GM21786 (cell line): ENCODE measurements at regions not wholly inside any gene's neighbourhood (a gene's known extent, or its start where the extent isn't known, plus 50 kb on each side); places are given as distances from the start of the nearest gene placed in this dataset.

Source experiments
- ATAC-seq: cut with Tn5 transposase; IDR thresholded peaks from one replicate; pipeline ENCODE4 v1.9.1; 2021; ENCODE audit not compliant: unreplicated experiment

DNA sequence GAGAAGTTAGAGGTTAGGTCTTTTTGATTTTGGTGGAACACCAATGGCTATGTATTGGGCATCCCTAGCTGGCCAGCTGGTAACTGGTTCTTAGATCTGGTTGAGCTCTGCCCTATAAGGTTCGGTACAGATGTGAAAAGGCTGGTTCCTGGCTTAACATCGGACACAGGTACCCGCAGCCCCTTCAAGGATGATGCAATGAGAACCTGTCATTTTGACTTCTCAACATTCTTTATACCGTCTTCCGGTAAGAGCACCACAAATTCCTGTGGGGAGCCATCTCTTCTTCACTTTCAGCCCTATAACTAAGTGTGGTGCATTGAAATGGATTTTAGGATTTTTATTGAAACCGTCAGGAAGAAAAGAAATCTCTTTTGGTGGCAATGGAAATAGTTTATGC lies 222.8 kb downstream of the ADAMTS9 start:
- no peak for ATAC-seq

DNA sequence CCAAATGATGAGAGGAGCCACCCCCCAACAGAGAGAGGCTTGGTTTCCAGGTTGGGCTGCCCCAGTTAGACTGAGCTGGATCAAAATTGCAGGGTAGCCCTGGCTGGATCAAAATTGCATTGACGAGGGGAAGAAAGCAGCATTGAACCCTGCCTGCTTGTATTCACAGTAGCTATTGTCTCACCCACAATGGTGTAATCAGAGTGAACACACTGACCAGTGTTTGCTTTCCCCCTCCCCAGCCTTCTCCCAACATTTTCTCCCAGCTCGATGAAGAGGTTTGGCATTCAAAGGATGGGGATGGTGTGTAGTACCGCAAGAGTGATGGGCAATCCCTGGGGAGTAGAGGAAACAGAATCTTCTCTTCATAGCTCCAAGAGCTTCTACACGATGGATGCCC lies 223.8 kb downstream of the ADAMTS9 start:
- no peak for ATAC-seq

DNA sequence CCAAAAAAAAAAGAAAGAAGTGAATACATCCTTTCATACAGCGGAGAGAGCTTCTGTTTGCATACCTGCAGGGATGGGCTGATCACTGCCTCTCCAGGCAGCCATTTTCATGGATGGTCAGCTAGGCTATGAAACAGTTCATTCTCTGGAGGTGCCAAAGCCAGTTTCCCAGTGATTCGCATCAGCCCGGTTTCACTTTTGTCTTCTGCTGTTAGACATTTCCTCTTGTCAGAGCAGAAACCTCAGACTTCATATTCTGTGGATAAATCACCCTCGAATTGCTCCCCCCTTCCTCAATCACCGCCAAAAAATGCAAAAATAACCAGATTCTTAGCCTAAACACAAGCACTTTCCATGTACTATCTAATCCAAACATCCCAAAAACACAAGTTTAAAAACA lies 225.6 kb downstream of the ADAMTS9 start:
- no peak for ATAC-seq

DNA sequence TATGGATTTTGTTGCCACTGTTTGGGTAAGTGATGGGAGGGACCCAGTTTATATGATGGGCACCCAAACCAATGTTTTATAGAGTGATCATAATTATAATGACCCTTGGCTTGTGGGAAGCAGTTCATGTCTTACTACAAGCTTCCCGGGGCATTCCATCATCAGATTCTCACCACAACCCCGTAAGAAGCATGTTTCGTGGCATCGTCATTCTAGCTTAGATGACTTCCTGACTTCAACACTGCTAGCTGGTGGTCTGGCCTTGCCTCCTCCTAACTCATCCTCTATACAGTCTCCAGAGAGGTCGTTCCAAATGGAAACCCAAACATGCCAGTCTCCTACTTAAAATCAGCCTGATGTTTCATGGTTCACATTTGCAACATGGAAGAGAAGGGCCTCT lies 226.9 kb downstream of the ADAMTS9 start:
- no peak for ATAC-seq

DNA sequence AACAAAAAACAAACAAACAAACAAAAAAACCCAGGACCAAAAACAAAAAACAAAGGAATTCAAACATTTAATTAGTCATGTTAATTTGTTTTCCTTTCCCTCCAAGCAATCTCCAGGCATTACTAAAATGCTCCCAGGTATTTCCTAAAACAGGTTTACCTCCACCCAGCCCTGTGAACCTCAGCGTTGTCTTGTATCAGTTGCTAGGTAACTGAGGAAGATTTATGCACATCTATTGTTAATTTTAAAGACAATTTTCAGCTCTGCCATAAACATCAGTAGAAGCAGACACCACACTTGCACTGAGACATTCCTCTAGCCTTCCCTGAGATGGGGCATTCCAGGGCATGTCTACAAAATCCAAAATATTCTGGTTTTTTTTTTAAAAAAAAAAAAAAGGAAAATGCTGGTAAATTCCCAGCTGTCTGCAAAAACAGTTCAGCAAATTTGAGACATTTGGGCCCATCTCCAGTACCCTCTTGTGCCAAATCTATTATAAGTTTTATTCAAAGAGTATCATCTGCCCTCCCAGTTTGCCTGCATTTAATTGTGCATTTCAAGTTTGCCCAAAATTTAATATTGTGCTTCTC lies 227.6 kb downstream of the ADAMTS9 start:
- no peak for ATAC-seq

DNA sequence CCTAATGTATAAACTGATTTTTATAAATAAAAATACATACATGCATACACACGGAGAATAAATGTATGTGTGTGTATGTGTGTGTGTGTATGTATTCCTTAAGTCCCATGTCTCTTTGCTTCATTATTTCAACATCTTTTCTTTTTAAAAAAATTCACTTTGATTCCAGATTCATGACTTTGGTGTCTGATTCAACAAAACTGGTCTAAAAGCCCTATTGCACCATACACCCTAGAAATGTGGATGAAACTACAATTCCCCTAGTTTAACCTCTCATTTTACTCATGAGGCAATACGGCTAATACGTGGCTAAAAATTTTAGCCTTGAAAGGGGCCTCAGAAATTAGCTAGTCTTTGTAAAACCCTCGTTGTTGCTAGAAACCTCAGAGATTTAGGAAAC lies 228.1 kb downstream of the ADAMTS9 start:
- no peak for ATAC-seq

DNA sequence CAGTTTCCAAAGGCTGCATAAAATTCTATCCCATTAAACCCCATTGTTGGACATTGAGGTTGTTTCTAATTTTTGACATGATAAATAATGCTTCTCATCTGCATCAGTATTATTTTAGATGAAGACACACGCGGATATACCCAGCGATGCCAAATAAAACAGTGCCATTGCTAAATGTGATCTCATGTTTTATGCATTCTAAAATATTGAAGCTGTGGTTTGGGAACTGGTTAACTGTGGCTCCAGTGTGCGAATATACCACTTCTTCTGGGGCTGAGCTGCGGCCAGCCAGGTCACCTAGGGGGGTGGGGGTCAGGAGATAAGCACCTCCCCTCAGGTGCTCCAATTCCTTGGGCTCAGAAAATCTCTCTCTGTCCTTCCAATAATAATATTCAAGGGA lies 230.0 kb downstream of the ADAMTS9 start:
- no peak for ATAC-seq

DNA sequence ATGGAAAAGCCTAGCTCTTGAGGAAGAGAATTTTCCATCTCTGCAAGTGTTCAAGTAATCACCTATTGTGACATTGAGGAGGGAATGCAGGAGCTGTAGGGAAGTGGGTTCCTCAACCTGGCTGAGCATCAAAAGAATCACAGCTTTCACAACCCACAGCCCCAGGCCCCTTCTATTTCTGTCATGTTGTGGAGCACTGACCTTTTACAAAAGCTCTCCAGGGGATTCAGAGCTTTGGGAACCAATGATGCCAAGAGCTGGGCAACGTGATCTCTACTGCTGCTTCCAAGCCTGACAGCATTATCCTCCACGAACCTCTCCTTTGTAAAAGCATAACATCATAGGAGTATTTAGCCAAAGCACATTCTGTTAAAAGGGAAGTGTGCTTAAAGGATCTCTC lies 231.1 kb downstream of the ADAMTS9 start:
- ATAC-seq: no peak

DNA sequence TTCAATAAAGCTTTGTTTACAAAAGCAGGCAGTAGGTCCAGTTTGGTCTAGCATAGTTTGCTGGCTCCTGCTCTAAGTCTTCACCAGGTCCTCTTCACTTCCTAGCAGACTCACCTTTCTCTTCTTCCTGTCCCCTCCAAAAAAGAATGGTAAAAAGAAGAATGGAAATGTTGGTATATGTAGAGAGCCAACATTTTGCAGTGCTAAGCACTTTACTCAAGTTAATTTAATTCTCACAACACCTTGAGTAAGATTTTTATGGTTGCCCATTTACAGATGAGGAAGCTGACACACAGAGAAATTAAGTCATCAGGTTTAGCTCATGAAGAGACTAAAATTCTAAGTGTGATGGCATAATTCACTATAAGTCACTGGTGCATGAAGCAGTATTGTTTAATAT lies 230.1 kb upstream of the PRICKLE2 start:
- ATAC-seq: no peak

DNA sequence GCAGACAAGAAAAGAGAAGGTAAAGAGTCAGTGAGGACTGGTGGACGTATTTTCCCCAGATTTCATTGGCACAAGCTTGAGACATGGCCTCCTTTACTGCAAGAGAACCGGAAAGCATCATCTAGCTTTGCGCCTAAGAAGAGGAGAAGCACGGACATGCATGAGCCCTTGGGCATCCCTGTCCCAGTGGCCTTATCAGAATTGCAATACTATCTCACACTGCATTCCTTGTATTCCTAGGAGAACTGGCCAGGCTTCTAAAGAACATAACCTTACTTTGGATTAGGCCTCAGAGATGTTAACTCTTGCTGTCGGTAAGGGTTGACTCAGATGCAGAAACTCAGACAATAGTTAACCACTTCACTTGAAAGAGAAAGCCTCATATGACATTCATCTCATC lies 229.5 kb upstream of the PRICKLE2 start:
- no peak for ATAC-seq

DNA sequence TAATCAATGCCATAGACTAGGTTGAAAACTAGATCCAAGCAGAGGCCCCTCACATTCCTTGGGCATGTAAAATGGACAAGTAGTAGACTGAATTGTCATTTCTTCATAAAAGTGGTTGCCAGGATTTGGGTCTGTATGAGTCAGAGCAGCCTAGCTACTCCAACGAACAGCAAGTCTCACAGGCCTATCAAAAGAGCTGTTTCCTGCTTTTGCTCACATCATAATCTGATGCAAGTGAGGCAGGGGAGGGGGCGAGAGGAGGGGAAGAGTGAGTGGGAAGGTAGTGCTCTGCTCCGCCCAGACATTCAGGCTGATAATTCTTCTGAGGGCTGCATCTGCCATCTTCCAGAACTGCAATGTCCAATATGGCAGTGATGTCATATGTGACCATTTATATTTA lies 228.9 kb upstream of the PRICKLE2 start:
- ATAC-seq: no peak

DNA sequence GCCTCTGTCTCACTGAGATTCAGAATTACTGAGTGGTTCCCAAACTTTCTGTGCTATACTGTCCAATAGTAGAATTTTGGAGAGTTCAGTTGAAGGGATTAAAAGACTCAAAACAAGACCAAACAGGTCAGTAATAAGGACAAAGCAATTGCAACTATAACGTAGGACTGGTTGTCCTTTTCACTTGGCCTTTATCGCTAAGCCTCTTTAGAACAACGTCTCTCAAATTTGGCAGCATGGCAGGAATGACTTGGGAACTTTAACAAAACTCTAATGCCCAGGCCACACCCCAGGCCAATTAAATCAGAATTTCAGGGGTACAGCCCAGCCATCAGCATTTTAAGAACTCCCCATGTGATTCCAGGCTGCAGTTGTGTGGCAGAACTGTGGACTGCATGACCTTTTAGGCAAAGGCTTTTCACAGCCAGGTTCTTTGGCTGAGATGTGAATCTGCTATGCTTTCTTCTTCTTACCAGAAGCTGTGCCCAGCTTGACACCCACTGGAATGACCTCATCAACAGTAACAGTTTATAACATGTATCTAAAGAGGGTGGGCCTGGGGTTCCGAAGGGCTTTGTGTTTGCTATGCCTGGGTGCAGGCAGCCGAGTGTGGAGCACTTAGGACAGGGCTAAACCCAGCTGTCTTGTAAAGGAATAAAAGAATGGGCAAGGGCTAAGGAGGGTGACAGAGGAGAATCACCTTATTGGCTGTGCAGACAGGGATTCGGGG lies 226.2 kb upstream of the PRICKLE2 start:
- ATAC-seq: no peak

DNA sequence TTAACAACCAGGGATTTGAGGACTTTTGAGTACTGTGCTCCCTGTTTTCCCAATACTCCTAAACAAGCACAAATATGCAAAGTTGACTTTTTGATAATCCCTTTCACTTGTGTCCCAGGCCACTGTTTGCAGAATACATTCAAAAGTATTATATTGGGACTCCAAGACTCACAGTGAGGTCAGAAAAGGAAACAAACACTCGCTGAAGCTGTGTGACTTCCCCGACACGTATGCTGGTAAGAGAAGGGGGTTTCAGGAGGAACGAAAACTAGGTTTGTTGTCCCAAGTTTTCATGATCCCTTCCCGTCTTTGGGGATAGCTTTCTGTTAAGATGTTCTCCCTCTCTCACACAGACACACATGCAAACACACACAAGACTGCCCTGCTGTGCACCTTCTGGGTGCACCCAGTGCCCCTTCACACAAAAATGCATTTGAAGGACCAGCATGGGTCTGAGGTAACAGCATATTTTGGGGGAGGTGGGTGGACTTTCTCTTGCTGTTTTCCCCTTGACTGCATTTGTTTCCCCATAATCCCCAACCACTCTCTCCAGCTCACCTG lies 225.2 kb upstream of the PRICKLE2 start:
- ATAC-seq: no peak

DNA sequence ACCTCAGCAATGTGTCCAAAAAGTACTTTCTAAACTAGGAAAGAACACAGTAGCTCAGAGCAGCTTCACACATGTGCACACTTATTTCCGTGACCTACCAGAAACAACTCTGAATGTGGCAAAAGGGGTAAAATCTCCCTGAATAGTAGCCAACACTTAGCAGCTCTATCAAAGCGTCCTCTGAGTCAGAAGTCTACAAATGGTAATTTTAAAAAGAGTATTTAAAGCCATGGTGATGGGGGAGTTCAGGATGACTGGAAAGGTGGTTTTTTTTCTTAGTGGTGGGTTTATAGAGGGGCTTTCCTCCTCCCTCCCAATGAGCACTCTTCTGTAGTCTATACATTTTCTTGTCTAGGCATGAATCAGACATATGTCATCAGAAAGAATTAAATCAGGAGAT lies 223.8 kb upstream of the PRICKLE2 start:
- ATAC-seq: peak; percentile 38

DNA sequence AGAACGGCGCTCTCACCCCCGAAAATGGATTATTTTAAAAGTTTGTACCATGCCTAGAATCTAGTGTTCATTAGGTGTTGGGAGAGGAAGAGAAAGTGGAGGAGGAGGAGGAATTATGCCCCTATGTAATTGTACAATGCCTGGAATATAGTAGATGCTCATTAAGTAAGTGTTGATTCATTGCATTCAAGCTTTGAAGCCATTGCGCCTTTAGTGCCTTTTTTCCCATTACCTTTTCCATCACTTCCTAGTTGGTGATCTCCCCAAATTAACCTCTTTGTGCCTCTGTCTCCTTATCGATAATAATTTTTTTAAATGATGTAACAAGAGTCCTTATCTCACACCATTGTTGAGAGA lies 220.7 kb upstream of the PRICKLE2 start:
- ATAC-seq: no peak

DNA sequence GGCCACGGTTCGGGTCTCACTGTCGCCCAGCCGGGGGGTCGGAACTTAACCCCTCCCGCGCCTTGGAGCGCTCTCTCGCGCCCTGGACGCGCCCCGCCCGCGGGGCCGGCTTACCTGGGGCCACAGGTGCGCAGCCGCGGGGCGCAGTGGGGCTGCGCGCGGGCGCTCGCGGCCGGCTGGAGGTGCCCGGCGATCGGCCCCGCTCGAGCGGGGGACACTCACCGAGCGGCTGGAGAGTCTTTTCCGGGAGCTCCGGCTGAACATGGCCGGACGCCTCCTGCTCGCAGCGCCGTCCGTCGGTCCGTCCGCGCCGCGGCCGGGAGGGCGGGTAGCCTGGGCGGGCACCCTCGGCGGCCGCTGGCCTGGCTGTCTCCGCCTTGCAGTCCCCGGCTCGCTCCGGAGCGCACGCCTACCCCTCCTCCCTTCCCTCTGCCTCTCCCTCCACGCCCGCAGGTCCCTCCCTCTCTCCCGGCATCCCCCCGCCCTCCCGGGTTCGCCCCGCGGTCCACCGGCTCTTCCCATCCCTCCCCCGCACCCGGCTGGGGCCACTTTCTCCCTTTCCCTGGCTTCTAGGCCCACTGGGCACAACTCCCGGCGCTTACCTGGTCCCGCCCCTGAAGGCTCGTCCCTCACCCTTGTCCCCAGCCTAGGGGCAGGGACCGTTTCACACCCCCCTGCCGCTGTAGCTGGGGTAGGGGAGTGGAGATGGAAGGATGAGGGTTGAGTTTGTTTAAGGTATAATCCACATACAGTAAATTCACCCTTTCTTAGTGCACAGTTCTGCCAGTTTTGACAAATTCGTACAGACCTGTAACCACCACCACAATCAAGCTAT lies 220.1 kb upstream of the PRICKLE2 start:
- ATAC-seq: no peak

DNA sequence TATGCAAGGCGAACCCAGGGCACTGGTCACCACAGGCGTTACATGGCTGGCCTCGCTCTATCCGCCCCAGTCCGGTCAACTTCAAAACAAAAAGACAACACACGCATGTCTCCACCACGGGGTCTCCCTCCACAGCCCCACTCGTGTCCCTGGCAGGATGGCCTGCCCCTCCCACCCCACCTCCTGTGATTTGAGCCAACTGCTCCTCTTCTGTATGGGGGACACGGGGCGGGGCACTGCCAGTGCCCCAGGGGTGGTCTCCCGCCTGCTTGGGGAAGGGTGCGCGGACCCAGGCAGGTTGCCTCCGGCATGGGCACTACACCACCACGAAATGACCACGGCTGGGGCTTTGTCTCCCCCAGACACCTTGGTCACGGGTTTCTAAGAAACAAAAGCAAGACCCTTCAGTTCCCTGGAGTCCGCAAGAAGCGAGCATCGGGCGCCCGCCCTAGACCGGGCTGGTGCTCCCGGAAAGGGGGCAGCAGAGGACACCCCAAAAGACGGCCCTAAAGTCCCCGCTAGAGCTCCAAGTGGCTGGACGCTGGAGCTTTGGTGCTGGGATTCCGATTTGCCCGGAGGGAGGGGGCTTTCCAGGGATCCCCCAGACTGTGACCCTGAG lies 219.3 kb upstream of the PRICKLE2 start:
- ATAC-seq: no peak

DNA sequence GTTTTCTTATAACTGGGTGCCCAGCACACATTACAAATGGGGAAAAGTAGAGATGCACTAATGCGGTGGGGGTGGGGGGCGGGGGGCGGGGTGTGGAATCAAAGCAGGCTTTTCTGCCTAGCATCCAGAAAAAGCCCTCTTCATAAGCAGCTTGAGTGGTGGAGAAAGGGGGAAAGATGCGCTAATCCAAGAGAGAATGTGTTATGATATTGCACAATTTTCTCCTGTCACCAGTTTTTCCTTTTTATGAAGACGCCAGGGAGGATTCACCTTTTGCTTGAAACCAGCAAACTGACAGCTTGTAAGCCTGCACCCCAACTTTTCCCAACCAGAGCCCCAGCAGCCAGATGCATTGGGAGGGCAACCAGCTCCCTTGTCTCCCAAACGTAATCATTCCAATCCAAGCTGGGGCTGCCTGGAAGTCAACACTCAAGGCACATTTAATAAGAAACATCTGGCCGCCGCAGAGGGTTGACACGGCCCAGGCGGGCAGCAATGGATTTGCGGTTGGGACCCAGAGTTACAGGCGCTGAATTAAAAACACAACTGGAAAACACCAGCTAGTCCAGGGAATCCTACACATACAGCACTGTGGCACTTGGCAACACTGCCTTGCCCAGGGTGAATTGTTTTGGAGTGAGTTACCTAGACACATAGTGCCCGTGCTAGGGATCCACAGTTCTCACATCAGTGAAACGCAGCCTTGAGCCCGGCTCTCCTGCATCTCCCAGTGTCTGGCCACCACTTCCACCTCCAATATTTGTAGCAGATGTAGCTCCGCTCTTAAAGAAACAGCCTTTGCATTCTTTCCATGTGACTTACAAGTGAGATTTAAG lies 218.5 kb upstream of the PRICKLE2 start:
- no peak for ATAC-seq

DNA sequence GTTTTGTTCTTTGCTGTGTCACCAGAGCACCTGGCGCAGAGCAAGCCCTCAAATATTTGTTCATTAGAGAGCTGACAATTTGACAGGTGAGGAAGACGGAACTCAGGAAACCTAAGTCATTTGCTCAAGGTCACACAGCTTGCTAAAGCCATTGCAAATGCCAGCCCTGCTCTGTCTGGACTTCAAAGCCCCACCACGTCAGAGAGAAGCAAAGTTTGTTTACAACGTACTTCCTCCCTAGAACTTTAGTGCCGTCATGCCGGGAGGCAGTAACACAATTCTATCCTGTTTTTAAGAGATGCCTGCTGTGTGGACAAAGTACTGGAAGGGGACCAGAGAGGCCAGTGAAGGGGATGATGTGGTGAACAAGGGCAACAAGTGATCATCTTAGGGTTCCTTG lies 216.6 kb upstream of the PRICKLE2 start:
- no peak for ATAC-seq

DNA sequence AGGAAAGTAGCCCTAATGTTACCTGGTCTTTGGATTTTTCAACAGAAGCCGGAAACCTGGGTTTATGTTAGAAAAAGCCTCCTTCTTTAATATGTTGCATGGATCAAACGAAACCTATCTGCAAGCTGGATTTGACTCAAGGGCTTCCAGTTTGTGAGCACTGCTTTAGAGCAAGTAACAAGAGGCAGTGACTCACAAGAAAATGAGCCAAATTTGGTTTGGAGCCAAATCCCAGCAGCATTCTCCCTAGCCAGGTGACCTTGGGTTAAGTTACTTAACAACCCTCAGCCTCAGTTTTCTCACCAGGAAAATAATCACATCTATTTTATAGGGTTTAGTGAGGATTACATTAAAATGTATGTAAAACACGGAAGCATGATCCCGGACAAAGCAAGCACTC lies 215.2 kb upstream of the PRICKLE2 start:
- ATAC-seq: no peak

DNA sequence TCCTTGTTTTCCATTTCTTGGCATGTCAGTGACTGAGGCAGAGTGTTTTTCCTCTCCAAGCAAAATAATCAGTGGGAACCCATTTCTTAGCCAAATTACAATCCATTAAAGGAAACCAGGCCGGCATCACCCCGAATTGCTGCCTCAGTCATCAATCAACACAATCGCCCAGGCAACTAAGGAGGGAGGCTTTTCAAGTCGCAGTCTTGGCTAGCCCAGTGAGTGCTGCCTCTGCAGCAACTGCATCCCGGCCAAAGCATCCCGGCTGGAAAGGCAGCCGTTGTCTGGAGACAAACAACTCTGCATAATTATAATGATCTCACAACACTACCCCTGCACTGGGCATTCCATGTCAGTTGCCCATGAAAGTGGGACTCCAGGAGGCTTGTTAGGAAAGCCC lies 213.5 kb upstream of the PRICKLE2 start:
- no peak for ATAC-seq
